HEK293 (cell line): ENCODE measurements at regions not wholly inside any gene's neighbourhood (a gene's known extent, or its start where the extent isn't known, plus 50 kb on each side); places are given as distances from the start of the nearest gene placed in this dataset.

Experiments
- CTCF ChIA-PET: fragments of 350-600 bp; formaldehyde crosslinking; extraction: SDS; loops from one replicate; lab custom pipeline; 2021; ENCODE audit warnings: antibody characterized with exemption; lab: Yijun Ruan, JAX
- POLR2A ChIA-PET: fragments of 300-600 bp; formaldehyde crosslinking; extraction: SDS; loops from one replicate; lab custom pipeline; 2020; ENCODE audit warnings: antibody characterized with exemption, inconsistent platforms; lab: Yijun Ruan, JAX
- H3K27ac ChIP-seq: fragments of 200-500 bp; sonication (Bioruptor generic); 2 replicates; pipeline ENCODE4 v1.5.1; 2014; ENCODE audit warnings: low read depth, low read length, control low read depth, inconsistent platforms; ENCODE audit errors: extremely low read depth
- H3K36me3 ChIP-seq, 2 experiments: fragments of 200-500 bp in 1 of 2; sonication (Bioruptor generic) in 1 of 2; 1 replicate in 1 of 2; 2 replicates in 1 of 2; pipeline ENCODE4 v1.5.1; 2014 to 2017; ENCODE audit warnings: inconsistent platforms in 2 of 2, low read length in 2 of 2; ENCODE audit not compliant: control insufficient read depth in 2 of 2, insufficient read depth in 1 of 2
- H3K4me1 ChIP-seq: fragments of 200-500 bp; sonication (Bioruptor generic); 2 replicates; pipeline ENCODE4 v1.5.1; 2014; ENCODE audit warnings: mild to moderate bottlenecking, low read length, inconsistent platforms; ENCODE audit not compliant: control insufficient read depth, insufficient read depth
- H3K4me3 ChIP-seq: 2 replicates; pipeline ENCODE4 v1.5.1; 2011; ENCODE audit warnings: low read depth, mild to moderate bottlenecking, control low read depth, low read length, moderate library complexity
- H3K9me3 ChIP-seq: fragments of 200-500 bp; sonication (Bioruptor generic); 2 replicates; pipeline ENCODE4 v1.5.1; 2014; ENCODE audit warnings: low read depth, low read length, inconsistent platforms; ENCODE audit not compliant: control insufficient read depth, insufficient read depth
- GFI1B ChIP-seq: fragments of 450-650 bp; formaldehyde crosslinking; IDR thresholded peaks from 2 replicates; pipeline ENCODE4 v1.5.1; 2016; ENCODE audit warnings: missing biosample characterization, missing genetic modification characterization
- INSM2 ChIP-seq: fragments of 450-650 bp; formaldehyde crosslinking; IDR thresholded peaks from 2 replicates; pipeline ENCODE4 v1.5.1; 2016; ENCODE audit warnings: missing biosample characterization, missing genetic modification characterization
- PATZ1 ChIP-seq: fragments of 450-650 bp; formaldehyde crosslinking; IDR thresholded peaks from 2 replicates; pipeline ENCODE4 v1.5.1; 2016; ENCODE audit warnings: missing biosample characterization, missing genetic modification characterization
- ZBTB10 ChIP-seq: fragments of 450-650 bp; formaldehyde crosslinking; IDR thresholded peaks from 2 replicates; pipeline ENCODE4 v1.5.1; 2016; ENCODE audit warnings: missing biosample characterization, missing genetic modification characterization
- ZNF155 ChIP-seq: fragments of 450-650 bp; formaldehyde crosslinking; IDR thresholded peaks from 2 replicates; pipeline ENCODE4 v1.5.1; 2016; ENCODE audit warnings: missing biosample characterization, missing genetic modification characterization
- ZNF175 ChIP-seq: fragments of 450-650 bp; formaldehyde crosslinking; IDR thresholded peaks from 2 replicates; pipeline ENCODE4 v1.5.1; 2016; ENCODE audit warnings: missing biosample characterization, missing genetic modification characterization
- ZNF211 ChIP-seq: fragments of 450-650 bp; formaldehyde crosslinking; IDR thresholded peaks from 2 replicates; pipeline ENCODE4 v1.5.1; 2016; ENCODE audit warnings: low read depth, missing biosample characterization, missing genetic modification characterization
- ZNF292 ChIP-seq: fragments of 450-650 bp; formaldehyde crosslinking; IDR thresholded peaks from 2 replicates; pipeline ENCODE4 v1.5.1; 2016; ENCODE audit warnings: low read depth, missing biosample characterization, missing genetic modification characterization, borderline replicate concordance
- ZNF354C ChIP-seq: fragments of 450-650 bp; formaldehyde crosslinking; IDR thresholded peaks from 2 replicates; pipeline ENCODE4 v1.5.1; 2016; ENCODE audit warnings: missing biosample characterization, missing genetic modification characterization, low read depth, borderline replicate concordance
- ZNF423 ChIP-seq: fragments of 450-650 bp; formaldehyde crosslinking; IDR thresholded peaks from 2 replicates; pipeline ENCODE4 v1.5.1; 2016; ENCODE audit warnings: missing biosample characterization, missing genetic modification characterization
- ZNF426 ChIP-seq: fragments of 450-650 bp; formaldehyde crosslinking; IDR thresholded peaks from 2 replicates; pipeline ENCODE4 v1.5.1; 2017; ENCODE audit warnings: missing biosample characterization, missing genetic modification characterization, mild to moderate bottlenecking, inconsistent platforms, moderate library complexity
- ZNF513 ChIP-seq: fragments of 450-650 bp; IDR thresholded peaks from 2 replicates; pipeline ENCODE4 v1.5.1; 2018; ENCODE audit warnings: missing biosample characterization, missing genetic modification characterization
- ZNF530 ChIP-seq: fragments of 450-650 bp; formaldehyde crosslinking; IDR thresholded peaks from 2 replicates; pipeline ENCODE4 v1.5.1; 2016; ENCODE audit warnings: low read depth, missing biosample characterization, missing genetic modification characterization
- ZNF623 ChIP-seq: fragments of 450-650 bp; formaldehyde crosslinking; IDR thresholded peaks from 2 replicates; pipeline ENCODE4 v1.5.1; 2016; ENCODE audit warnings: missing biosample characterization, missing genetic modification characterization
- ZNF624 ChIP-seq: fragments of 450-650 bp; formaldehyde crosslinking; IDR thresholded peaks from 2 replicates; pipeline ENCODE4 v1.5.1; 2017; ENCODE audit warnings: missing biosample characterization, missing genetic modification characterization
- ZNF670 ChIP-seq: fragments of 450-650 bp; formaldehyde crosslinking; IDR thresholded peaks from 2 replicates; pipeline ENCODE4 v1.5.1; 2016; ENCODE audit warnings: missing biosample characterization, missing genetic modification characterization, low read depth
- ZNF692 ChIP-seq: fragments of 450-650 bp; formaldehyde crosslinking; IDR thresholded peaks from 2 replicates; pipeline ENCODE4 v1.5.1; 2016; ENCODE audit warnings: missing biosample characterization, missing genetic modification characterization
- TF ChIP-seq, protein P1 (sequence below): fragments of 450-650 bp; formaldehyde crosslinking; IDR thresholded peaks from 2 replicates; pipeline ENCODE4 v1.5.1; 2016; ENCODE audit warnings: missing biosample characterization, missing genetic modification characterization
- TF ChIP-seq, protein P2 (sequence below): fragments of 450-650 bp; formaldehyde crosslinking; IDR thresholded peaks from 2 replicates; pipeline ENCODE4 v1.5.1; 2016; ENCODE audit warnings: missing biosample characterization, missing genetic modification characterization, low read depth
- TF ChIP-seq, protein P3 (sequence below): fragments of 450-650 bp; formaldehyde crosslinking; IDR thresholded peaks from 2 replicates; pipeline ENCODE4 v1.5.1; 2016; ENCODE audit warnings: missing biosample characterization, missing genetic modification characterization, low read depth

DNA sequence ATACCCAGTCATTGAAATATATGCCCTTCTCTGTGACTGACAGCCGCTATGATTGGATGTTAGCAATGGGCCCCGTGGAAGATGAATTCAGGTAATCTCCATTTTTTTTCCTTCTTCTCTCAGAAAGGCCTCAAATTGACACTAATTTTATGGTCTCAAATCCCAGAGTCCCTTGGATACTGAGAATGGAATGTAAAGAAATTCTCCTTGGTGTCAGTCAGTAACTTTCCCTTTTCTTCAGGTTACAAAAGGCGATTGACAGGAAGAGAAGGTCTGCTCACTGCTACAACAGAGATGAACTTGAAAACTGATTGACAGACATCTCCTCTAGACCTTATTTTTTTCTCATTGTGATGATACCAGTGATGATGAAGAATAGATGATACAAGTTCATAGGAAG lies 748.3 kb downstream of the MAT2B start (continued):
- TF ChIP-seq, protein P1, sequence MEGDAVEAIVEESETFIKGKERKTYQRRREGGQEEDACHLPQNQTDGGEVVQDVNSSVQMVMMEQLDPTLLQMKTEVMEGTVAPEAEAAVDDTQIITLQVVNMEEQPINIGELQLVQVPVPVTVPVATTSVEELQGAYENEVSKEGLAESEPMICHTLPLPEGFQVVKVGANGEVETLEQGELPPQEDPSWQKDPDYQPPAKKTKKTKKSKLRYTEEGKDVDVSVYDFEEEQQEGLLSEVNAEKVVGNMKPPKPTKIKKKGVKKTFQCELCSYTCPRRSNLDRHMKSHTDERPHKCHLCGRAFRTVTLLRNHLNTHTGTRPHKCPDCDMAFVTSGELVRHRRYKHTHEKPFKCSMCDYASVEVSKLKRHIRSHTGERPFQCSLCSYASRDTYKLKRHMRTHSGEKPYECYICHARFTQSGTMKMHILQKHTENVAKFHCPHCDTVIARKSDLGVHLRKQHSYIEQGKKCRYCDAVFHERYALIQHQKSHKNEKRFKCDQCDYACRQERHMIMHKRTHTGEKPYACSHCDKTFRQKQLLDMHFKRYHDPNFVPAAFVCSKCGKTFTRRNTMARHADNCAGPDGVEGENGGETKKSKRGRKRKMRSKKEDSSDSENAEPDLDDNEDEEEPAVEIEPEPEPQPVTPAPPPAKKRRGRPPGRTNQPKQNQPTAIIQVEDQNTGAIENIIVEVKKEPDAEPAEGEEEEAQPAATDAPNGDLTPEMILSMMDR (tag by site-specific recombination): no peak
- TF ChIP-seq ZNF354C (tag by site-specific recombination) (no peak), INSM2 (tag by site-specific recombination) (no peak)

- ChIA-PET POLR2A (no interaction called here), CTCF (interaction anchor here (0.6 kb wide), 1 partner anchor 187 kb away, joined by 3 read pairs; no protein-coding TSS in a partner anchor)
- no peaks in the 10 kb centered on the region for H3K9me3 ChIP-seq
- no peaks in the 10 kb centered on the region for H3K4me1 ChIP-seq
- H3K4me3 ChIP-seq: no peak overlapping the region
- H3K27ac ChIP-seq: no peak overlapping the region
- no peaks in the 10 kb centered on the region for H3K36me3 ChIP-seq
- TF ChIP-seq ZNF423 (tag by site-specific recombination) (no peak), ZNF670 (no peak), PATZ1 (tag by site-specific recombination) (no peak), ZNF624 (no peak), ZNF426 (tag by site-specific recombination) (no peak), ZNF292 (tag by site-specific recombination) (no peak), ZNF530 (tag by site-specific recombination) (no peak), ZNF513 (no peak), ZNF692 (no peak), ZBTB10 (tag by site-specific recombination) (no peak), ZNF211 (tag by site-specific recombination) (no peak), ZNF623 (no peak), ZNF175 (tag by site-specific recombination) (no peak), GFI1B (tag by site-specific recombination) (no peak), ZNF155 (tag by site-specific recombination) (no peak)
- TF ChIP-seq, protein P2, sequence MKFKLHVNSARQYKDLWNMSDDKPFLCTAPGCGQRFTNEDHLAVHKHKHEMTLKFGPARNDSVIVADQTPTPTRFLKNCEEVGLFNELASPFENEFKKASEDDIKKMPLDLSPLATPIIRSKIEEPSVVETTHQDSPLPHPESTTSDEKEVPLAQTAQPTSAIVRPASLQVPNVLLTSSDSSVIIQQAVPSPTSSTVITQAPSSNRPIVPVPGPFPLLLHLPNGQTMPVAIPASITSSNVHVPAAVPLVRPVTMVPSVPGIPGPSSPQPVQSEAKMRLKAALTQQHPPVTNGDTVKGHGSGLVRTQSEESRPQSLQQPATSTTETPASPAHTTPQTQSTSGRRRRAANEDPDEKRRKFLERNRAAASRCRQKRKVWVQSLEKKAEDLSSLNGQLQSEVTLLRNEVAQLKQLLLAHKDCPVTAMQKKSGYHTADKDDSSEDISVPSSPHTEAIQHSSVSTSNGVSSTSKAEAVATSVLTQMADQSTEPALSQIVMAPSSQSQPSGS (tag by site-specific recombination): no peak
- TF ChIP-seq, protein P3, sequence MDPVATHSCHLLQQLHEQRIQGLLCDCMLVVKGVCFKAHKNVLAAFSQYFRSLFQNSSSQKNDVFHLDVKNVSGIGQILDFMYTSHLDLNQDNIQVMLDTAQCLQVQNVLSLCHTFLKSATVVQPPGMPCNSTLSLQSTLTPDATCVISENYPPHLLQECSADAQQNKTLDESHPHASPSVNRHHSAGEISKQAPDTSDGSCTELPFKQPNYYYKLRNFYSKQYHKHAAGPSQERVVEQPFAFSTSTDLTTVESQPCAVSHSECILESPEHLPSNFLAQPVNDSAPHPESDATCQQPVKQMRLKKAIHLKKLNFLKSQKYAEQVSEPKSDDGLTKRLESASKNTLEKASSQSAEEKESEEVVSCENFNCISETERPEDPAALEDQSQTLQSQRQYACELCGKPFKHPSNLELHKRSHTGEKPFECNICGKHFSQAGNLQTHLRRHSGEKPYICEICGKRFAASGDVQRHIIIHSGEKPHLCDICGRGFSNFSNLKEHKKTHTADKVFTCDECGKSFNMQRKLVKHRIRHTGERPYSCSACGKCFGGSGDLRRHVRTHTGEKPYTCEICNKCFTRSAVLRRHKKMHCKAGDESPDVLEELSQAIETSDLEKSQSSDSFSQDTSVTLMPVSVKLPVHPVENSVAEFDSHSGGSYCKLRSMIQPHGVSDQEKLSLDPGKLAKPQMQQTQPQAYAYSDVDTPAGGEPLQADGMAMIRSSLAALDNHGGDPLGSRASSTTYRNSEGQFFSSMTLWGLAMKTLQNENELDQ (tag by site-specific recombination): no peak
- TF ChIP-seq, all 188 proteins: peak for 0
Observed at GRCh38 chr5:164255598-164256213, 750.3 kb downstream of the MAT2B start.
